SU-DHL-6 (cell line): ENCODE measurements at regions not wholly inside any gene's neighbourhood (a gene's known extent, or its start where the extent isn't known, plus 50 kb on each side); places are given as distances from the start of the nearest gene placed in this dataset.

Source experiments
- CTCF ChIP-seq: fragments of 200-600 bp; sonication (generic); IDR thresholded peaks from one replicate; pipeline ENCODE4 v1.5.1; 2017; ENCODE audit warnings: antibody characterized with exemption, mild to moderate bottlenecking, low read length, moderate library complexity; ENCODE audit not compliant: insufficient read depth, poor library complexity, severe bottlenecking
- EZH2phosphoT487 ChIP-seq: fragments of 200-600 bp; sonication (generic), shearing (Covaris generic); conservative IDR thresholded peaks from 2 replicates; pipeline ENCODE4 v1.6.1; 2018; ENCODE audit warnings: mild to moderate bottlenecking, antibody characterized with exemption, low read length, moderate library complexity, mixed read lengths

GRCh38 chr13:95480791-95481780, 71.4 kb upstream of the CLDN10 start:
- TF ChIP-seq CTCF = no peak
- no peak for TF ChIP-seq EZH2phosphoT487
